ENCODE measurements at regions not wholly inside any gene's neighbourhood (a gene's known extent, or its start where the extent isn't known, plus 50 kb on each side); places are given as distances from the start of the nearest gene placed in this dataset.

DNA sequence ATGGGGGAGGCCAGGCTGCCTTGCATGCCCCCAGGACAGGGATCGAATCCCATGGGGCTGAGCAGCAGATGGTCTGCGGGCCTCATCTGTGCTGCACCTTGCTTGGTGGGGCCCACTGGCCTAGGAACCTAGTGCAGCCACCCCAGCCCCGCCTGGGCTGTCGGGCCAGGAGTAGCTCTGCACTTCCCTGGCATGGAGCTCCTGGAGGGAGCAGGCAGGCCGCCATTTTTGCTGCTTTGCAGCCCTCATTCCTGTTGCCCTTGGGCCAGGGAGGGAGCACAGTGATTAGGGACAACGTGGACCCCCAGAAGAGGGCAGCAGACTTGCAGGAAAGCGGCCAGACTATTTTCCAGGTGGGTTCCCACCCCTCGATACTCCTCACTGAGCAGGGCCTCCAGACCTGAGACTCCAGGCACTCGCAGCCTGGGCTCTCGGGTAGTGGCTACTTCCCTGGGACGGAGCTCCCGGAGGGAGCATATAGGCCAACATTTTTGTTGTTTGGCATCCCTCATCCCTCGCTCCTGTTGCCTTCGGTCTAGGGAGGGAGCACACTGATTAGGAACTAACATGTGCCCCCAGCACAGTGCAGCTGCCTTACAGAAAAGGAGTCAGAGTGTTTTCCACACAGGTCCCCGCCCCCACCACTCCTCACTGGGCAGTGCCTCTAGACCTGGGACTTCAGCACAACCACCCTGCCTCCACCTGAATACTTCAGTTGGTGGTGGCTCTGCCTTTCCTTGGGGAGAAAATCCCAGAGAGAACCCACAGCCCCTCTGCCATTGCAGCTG is 99.5 kb downstream of the MAIP1 start:
- DNase-seq (ENCODE audit: low spot score): peak; percentile 40

DNA sequence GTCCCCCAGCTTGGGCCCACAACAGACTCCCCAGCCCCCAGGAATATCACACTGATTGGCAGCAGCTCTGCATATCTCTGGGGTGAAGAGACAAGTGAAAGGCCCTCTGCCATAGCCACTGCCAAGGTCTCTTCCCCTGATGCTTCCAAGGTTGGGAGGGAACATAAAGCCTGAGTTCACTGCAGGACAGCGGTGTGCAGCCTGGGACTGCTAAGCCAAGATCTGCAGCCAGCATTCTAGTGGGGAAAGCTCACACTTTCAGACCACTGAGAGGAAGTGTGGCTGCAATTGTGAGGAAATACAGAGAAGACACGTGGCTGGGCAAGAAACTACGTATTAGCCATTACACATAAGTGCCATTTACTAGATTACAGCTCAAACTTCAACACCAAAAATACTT is 100.7 kb downstream of the MAIP1 start:
- no peak for DNase-seq (ENCODE audit: low spot score)

DNA sequence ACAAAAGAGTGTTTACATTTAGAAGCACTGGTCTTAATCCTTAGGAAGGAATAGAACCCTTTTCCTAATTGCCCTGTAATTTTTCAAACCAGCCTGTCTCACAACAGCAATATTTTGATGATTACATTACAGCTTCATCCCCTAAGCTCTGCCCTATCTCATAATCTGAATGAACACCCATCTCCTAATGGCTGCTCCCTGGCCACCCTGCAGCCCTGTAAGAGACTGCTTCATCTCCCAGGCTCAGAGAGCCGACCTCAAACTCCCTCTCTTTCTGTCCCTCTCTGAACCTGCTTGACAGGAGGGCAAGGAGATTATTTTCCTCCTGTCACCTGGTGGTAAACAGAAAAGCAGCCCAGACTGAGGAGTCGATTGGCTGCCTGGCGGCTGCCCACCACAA is 107.8 kb downstream of the MAIP1 start:
- DNase-seq (ENCODE audit: low spot score): no peak

DNA sequence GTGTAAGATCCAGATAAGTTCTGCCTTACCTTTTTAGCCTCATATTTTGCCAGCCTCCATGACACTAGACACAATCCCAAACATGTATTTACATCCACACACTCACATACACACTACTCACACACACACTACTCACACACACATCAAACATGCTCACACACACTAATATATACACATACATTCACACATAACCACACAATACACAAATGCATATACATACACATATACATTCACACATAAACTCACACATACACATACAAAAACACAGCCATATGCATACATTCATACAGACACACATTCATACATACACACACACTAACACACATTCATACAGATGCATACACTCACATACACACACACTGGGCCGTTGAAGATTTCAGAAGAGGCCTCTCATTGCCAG is 109.5 kb downstream of the MAIP1 start:
- DNase-seq (ENCODE audit: low spot score): no peak

DNA sequence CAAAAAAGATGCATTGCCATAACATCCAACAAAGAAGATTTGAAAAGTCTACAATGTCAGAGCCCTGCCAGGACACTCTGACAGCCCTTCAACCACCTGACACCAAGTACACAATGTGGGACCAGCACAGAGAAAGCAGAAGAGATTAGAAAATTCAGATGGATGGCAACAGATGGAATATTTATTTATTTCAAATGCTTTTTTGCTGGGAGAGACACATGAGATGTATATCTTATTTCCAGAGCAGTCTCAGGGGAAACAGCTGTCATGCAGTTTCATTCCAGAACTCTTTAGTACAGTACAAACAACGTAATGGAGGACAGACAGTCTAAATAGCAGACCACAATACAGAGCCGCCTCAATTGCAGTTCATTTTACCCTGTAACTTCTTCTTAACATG is 110.1 kb downstream of the MAIP1 start:
- DNase-seq (ENCODE audit: low spot score): no peak

DNA sequence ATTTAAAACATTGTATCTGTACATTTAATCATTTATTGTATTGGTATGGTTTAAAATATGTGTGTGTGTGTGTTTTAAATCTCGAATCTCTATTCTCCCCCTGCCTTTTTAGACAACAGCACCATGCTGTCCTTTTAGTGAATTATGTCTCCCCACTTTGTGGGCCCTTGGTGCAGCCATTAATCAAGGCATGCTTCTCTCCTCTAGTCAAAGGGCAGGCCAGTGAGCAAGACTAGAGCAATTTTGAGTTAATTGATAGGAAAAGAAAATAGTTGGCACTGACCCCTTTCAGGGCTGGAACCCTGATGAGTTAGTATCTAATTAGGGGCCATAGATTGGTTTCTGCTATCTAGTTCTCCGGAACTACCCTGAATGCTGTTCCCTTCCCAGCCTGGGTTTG is 111.0 kb downstream of the MAIP1 start:
- DNase-seq (ENCODE audit: low spot score): no peak

DNA sequence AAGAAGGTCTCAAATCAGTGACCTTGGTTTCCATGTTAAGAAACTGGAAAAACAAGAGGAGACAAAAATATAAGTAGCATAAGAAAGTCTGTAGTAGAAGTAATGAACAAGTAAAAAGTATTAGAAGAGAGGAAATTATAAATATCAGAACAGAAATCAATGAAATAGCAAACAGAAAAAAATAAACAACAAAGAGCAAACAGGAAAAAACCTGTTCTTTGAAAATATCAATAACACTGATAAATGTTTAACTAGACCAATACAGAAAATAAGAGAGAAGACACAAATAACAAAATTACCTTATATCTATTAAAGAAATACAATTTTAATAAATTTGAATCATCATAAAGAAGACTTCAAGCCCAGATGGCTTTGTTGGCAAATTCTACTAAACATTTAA is 113.3 kb downstream of the MAIP1 start:
- no peak for DNase-seq (ENCODE audit: low spot score)

DNA sequence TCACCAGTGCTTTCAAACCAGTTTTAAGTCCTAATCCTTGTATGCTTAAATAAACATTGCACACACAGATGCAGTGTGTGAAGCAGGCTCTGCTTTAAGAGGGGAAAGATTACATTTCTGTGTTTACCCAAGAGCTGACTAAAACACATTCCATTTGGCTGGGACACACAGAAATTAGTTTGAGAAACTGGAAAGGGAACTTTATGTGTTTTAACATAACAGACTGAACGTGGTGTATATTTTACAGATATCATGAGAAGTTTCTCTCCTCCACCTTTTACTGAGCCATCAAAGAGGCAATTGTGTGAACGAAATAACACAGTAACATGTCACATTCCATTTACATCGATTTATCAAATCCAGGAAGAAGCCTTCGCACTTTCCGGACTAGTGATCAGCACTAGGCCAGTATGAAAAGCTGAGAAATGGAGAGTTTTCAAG is 121.8 kb downstream of the MAIP1 start:
- peak; percentile 35 for DNase-seq (ENCODE audit: low spot score)

DNA sequence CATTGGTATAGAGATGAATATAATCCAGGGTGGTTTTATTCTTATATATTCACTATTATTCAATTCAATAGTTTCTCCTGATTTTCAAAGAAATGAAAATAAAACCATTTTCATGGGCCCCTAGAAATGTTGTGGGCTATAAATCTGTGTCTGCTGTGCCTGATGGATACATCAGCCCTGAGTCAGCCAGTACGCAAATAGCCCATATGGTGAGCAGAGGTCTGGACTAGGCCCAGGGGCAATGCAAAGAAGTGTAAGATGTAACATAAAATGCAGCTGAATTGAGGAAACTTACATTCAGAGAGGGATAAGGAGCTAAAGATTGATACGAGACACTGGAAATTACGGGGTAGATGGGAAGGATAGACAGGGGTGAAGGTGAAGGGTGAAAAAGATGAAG is 122.5 kb downstream of the MAIP1 start:
- no peak for DNase-seq (ENCODE audit: low spot score)

DNA sequence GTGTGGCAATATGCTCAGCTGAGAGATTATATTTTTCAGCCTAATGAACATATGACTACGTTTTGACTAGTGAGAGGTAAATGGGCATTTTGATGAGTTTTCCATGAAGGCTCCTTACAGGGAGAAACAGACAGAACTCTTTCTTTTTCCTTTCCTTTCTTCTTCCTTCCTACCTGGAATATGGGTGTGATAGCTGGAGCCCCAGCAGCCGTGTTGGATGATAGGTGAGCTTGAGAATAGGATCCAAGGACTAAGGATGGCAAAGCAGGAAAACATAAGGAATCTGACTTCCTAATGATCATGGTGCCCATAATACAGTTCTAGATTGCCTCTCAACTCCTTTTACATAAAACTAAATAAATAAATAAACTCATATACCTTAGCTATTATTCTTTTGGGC is 124.0 kb downstream of the MAIP1 start:
- no peak for DNase-seq (ENCODE audit: low spot score)

DNA sequence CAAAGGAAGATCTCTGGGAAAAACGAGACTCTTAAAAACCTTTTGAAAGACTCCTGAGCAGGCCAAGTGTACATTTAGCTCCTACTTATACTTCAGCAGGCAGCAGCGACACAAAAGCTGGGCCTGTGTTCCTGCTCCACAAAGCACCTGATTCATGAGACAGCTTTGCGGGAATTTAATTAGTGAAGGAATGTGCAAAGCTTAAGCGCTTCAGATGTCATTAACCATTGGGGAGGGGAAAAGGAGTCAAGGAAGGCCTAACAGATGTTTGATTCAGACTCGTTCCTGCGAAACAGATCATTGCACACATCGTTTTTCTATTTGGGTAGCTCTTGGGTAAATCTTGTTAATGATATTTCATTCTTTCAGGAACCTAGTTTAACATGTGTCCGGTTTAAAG is 125.9 kb downstream of the MAIP1 start:
- no peak for DNase-seq (ENCODE audit: low spot score)

DNA sequence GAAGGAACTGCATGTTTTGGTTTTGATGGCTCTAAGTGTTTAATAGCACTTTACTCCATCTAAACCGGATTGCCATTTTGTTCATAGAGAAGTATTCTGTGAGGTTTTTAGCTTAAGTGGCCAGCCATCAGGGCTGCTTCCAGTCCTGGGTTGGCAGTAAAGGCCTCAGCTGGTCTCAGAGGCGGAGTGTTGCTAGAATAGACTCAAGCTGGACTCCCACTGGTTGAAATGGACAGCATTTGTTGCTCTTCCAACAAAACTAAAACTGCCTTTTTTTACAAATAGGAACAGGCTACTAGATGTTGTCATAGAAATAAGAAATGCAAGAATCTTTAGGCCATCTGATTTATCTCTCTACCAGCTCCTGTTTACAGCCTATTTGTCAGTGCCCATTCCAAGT is 126.4 kb downstream of the MAIP1 start:
- no peak for DNase-seq (ENCODE audit: low spot score)

DNA sequence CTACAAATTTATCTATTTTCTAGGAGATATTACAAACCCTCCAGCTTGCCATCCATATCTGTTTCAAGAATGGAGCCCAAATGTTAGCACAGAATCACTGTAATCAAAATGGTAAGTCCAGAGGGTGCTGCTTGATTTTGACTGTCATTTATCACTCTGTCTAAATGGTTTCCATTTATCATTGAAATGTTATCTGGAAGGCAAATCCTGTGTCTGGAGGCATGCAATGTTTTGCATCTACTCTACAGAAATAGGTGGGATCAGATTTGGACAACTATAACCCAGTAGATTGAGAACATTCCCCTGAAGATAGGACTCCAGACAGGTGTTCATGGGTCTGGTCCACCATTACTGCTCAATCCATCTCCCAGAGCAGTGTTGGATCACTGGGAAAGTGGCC is 128.7 kb downstream of the MAIP1 start:
- DNase-seq (ENCODE audit: low spot score): no peak

DNA sequence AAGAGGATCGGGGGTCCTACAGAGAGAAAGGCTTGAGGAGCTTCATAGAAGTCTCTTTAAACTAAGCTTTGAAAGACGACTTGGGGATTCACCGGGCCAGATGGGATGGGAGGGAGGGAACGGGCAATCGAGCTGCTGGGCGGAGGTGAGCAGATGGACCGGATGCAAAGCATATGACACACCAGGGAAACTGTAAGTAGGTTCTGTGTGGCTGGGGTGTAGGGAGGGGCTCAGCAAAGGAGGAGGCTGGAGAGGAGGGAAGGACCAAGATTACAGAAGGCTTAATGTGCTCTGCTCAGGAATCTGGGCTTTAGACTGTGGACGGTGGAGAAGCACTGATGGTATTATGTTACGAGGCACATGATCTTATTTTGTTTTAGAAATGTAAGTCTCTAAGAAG is 131.5 kb downstream of the MAIP1 start:
- DNase-seq (ENCODE audit: low spot score): no peak

DNA sequence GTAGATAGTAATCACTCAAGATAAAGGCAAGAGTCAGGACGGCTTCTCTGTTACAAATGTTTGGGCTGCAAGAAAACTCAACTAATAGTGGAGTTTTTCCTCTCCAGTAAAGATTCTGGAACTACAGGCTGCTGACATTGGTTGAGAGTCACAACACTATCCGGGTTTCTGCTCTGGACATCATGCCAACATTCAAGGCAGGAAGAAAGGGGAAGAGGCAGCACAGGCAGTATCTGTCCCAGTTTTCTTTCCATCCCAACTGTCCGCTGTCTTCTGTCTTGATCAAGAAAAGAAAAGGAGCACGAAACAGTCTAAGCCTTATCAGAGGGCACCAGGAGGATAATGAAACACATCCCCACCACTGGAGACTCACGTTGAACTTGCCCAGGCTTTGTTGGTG is 132.1 kb downstream of the MAIP1 start:
- DNase-seq (ENCODE audit: low spot score): no peak

DNA sequence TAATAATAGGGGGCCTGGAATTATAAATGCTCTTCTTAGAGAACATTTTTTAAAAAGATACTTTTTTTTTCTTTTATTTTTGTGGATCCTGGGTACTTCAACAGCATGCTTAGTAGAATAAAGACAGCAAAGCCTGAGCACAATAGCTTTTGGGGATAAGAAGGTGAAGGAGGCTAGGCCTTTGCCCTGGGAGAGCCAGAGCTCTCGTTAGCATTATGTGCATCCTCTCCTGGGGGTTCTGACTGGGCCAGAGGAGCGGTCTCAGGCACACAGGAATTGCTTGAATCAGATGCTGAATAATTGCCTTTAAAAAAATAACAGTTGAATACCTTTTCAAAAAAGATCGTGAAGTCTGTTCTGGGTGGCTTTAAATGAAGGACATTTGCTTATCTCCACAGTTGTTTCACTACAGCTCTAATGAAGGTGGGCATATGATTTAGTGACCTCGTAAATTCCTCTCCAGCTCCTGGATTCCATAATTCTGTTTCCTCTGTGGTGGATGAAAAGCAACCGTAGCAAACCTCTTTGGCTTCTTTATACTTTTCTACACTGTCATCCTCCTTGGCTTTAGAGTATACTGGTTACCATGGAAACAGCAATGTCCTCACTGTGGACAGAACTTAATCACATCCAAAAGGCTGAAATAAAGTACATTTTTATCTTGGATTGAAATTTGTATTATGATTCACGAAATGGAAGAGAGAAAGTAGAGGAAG is 133.8 kb downstream of the MAIP1 start:
- no peak for DNase-seq (ENCODE audit: low spot score)

DNA sequence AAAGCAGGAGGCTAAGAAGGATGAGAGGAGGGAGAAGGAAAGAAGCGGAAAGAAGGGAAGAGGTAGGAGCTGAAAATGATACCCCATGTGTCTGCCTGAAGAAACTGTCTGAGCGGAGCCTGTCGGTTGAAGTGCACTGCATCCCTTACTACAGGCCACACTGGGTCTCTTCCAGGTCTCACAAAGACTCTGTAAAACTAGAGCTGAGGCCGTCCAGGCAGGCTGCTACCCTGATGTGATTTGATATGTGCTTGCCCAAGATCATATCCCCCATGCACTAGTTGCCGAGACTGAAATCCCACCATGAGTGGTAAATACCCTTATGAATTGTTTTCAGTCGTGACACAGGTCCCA is 134.4 kb downstream of the MAIP1 start:
- no peak for DNase-seq (ENCODE audit: low spot score)

DNA sequence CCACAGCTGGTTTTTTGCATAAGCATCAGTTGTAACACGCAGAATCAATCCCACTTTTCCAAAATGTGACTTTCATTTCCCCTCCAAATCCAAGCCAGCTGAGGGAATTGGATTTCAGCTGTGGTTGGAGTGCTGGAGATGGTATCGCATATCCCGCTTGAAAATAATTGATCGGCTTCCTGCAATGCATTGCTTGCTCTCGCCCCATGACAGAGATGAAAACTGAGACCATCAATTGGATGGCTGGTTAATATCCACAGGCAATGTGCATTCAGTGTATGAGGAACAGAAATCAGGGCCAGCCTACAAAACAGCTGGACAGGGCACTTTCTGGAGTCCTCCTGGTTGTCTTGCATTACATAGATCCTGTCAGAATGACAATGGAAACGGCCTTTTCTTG is 135.3 kb downstream of the MAIP1 start:
- DNase-seq (ENCODE audit: low spot score): no peak

DNA sequence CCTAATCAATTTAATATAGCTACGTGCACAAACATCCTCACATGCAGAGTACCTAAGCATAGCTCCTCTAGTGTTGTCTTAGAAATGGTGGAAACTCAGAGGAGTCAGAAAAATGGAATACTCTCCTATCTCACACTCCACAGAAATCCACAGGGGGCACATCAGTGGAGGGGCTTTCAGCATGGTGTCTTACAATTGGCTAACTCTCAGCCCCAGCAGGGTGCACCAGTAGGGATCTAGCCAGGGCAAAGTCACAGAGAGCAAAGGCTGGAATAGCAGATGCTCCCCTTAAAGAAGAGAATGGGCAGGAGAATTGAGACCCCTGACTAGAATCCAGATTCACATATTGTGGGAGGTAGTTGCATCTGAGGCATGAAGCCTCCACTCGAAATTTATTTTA is 135.7 kb downstream of the MAIP1 start:
- DNase-seq (ENCODE audit: low spot score): no peak

DNA sequence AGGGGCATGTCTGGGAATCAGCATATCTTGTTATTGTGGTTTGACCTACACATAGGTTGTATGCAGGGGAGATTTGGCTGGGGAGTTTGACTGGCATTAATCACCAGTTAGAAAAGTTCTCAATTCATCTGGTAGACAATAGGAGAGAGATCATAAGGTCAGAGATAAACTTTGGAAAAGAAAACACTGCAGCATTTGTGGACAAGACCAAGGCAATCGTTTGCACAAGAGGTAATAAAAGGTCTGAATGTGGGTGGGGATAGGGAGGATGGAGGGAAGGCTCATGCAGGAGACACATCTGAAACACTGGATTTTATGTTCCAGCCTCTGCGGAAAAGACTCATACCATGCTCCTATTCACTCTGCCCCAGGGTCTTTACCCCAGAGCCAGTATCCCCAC is 136.9 kb downstream of the MAIP1 start:
- peak; percentile 61 for DNase-seq (ENCODE audit: low spot score)

DNA sequence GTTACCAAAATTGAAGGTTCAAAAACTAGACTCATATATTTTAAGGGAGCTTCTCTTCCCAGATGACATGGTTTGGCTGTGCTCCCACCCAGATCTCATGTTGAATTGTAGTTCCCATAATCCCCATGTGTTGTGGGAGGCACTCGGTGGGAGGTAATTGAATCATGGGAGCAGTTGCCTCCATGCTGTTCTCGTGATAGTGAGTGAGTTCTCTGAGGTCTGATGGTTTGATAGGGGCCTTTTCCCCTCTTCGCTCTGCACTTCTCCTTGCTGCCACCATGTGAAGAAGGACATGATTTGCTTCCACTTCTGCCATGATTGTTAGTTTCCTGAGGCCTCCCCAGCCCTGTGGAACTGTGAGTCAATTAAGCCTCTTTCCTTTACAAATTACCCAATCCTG is 140.1 kb downstream of the MAIP1 start:
- no peak for DNase-seq (ENCODE audit: low spot score)

DNA sequence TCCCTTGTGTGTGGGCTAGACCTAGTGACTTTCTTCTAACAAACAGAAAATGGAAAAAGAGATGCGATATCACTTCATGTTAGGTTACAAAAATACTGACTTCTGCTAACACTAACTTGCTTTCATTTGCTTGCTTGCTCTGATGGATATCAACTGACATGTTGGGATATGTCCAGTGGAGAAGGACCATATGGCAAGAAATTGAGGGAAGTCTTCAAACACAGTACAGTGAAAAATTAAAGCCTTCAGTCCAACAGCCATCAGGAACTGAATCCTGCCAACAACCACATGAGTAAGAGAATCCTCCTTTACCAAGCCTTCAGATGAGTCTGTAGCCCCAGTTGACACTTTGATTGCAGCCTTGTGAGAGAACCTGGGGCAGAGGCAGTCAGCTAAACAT is 143.9 kb downstream of the MAIP1 start:
- no peak for DNase-seq (ENCODE audit: low spot score)

DNA sequence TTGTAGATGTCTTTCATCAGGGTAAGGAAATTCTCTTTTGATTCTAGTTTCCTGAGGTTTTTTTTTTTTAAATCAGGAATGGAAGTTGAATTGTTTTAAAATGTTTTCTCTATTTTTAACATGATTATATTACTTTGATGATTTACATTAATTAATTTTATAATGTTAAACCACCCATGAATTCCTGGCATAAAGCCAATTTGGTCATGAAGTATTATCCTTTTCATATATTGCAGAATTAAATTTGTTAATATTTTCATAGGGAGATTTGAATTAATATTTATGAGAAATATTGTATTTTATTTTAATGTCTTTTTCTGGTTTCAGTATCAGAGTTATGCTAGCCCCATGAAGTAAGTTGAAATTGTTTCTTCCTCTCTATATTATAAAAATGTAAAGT is 144.6 kb downstream of the MAIP1 start:
- DNase-seq (ENCODE audit: low spot score): no peak

DNA sequence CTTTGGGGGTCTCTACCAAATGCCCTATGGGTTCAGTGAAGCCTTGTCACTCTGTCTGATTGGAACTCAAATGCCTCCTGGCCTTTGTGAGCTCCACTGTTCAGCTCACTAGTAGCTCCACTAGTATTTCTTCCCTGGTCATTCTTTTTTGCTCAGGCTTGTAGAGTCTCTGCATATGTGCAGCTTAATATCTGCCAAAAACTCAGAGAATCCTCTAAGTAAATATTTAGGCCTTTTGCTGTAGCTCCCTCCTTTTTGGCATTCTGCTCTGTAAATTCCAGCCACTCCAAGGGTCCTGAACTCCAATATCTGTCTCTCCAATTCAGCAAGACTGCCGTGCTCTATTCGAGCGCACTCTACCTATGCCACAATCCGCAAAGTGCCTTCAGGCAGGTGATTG is 146.5 kb downstream of the MAIP1 start:
- no peak for DNase-seq (ENCODE audit: low spot score)
